ENCODE measurements at regions not wholly inside any gene's neighbourhood (a gene's known extent, or its start where the extent isn't known, plus 50 kb on each side); places are given as distances from the start of the nearest gene placed in this dataset.

- Mint-ChIP-seq H3K4me1 (no peaks in the 10 kb centered on the region), H3K4me3 (no peak overlapping the region), H3K27me3 (no peaks in the 10 kb centered on the region), H3K9me3 (ENCODE audit: insufficient read depth) (no peaks in the 10 kb centered on the region), H3K27ac (no peak overlapping the region)
- Histone ChIP-seq H3K27me3 (replicated peaks in 1 of 4; ENCODE audit: control extremely low read depth in 1 of 4, control insufficient read depth in 3 of 4, insufficient read depth in 4 of 4, low read length in 3 of 4) (no peaks in the 10 kb centered on the region), H3K9me3 (ENCODE audit: control extremely low read depth in 1 of 3, control insufficient read depth in 2 of 3, insufficient read depth in 1 of 3, low read length in 2 of 3) (no peaks in the 10 kb centered on the region), H3K36me3 (replicated peaks in 1 of 2; ENCODE audit: control extremely low read depth in 1 of 2, control insufficient read depth in 1 of 2, extremely low read depth in 1 of 2, insufficient read depth in 2 of 2, low read length in 1 of 2) (no peaks in the 10 kb centered on the region), H3K4me3 (ENCODE audit: control extremely low read depth in 1 of 5, extremely low read depth in 1 of 5, insufficient read depth in 1 of 5, low read depth in 2 of 5, low read length in 4 of 5) (no peak overlapping the region), H2AFZ (ENCODE audit: insufficient read depth, low read depth, low read length, poor library complexity, severe bottlenecking) (no peak overlapping the region), H3K9ac (ENCODE audit: low read length) (no peak overlapping the region), H3K27ac (ENCODE audit: low read length in 2 of 2) (no peak overlapping the region), H4K20me1 (ENCODE audit: control insufficient read depth, insufficient read depth, low read length, poor library complexity, severe bottlenecking) (no peaks in the 10 kb centered on the region), H3K4me1 (ENCODE audit: control insufficient read depth in 2 of 2, insufficient read depth in 2 of 2, low read length in 2 of 2) (no peaks in the 10 kb centered on the region), H3K4me2 (replicated peaks; ENCODE audit: low read depth, low read length, poor library complexity, severe bottlenecking) (no peak overlapping the region), H3K79me2 (ENCODE audit: control insufficient read depth, insufficient read depth, low read length) (no peaks in the 10 kb centered on the region)
- WGBS (ENCODE audit: insufficient coverage) = 96% methylated on average over 8 of the region's 8 CpGs
- DNase-seq = no peak
- ChIA-PET CTCF (no interaction called here), POLR2A (no interaction called here)
- intact Hi-C loops (cut with micrococcal nuclease) = no loop called here
- TF ChIP-seq, protein P1, sequence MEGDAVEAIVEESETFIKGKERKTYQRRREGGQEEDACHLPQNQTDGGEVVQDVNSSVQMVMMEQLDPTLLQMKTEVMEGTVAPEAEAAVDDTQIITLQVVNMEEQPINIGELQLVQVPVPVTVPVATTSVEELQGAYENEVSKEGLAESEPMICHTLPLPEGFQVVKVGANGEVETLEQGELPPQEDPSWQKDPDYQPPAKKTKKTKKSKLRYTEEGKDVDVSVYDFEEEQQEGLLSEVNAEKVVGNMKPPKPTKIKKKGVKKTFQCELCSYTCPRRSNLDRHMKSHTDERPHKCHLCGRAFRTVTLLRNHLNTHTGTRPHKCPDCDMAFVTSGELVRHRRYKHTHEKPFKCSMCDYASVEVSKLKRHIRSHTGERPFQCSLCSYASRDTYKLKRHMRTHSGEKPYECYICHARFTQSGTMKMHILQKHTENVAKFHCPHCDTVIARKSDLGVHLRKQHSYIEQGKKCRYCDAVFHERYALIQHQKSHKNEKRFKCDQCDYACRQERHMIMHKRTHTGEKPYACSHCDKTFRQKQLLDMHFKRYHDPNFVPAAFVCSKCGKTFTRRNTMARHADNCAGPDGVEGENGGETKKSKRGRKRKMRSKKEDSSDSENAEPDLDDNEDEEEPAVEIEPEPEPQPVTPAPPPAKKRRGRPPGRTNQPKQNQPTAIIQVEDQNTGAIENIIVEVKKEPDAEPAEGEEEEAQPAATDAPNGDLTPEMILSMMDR (IDR thresholded peaks at IDR 0.05) = no peak
- TF ChIP-seq EZH2 (IDR thresholded peaks at IDR 0.05; ENCODE audit: borderline replicate concordance, insufficient read depth, low read depth, low read length, poor library complexity, severe bottlenecking) = no peak
- ATAC-seq (ENCODE audit: low read depth) = no peak
Observed at GRCh38 chr2:120824246-120824645, 88.6 kb downstream of the GLI2 start.

GRCh38 chr2:120825370-120826259 is 89.9 kb downstream of the GLI2 start:
- H3K36me3 ChIP-seq (replicated peaks in 1 of 2; ENCODE audit: control extremely low read depth in 1 of 2, control insufficient read depth in 1 of 2, extremely low read depth in 1 of 2, insufficient read depth in 2 of 2, low read length in 1 of 2) = no peaks in the 10 kb centered on the region
- ChIA-PET CTCF (no interaction called here), POLR2A (no interaction called here)

More at GRCh38 chr2:120825370-120826259, 89.9 kb downstream of the GLI2 start:
- ATAC-seq (ENCODE audit: low read depth) (no peak), DNase-seq (no peak)
- Histone ChIP-seq H3K79me2 (ENCODE audit: control insufficient read depth, insufficient read depth, low read length) (no peaks in the 10 kb centered on the region), H3K4me2 (replicated peaks; ENCODE audit: low read depth, low read length, poor library complexity, severe bottlenecking) (no peak overlapping the region), H2AFZ (ENCODE audit: insufficient read depth, low read depth, low read length, poor library complexity, severe bottlenecking) (no peak overlapping the region), H4K20me1 (ENCODE audit: control insufficient read depth, insufficient read depth, low read length, poor library complexity, severe bottlenecking) (no peaks in the 10 kb centered on the region), H3K4me1 (ENCODE audit: control insufficient read depth in 2 of 2, insufficient read depth in 2 of 2, low read length in 2 of 2) (no peaks in the 10 kb centered on the region), H3K4me3 (ENCODE audit: control extremely low read depth in 1 of 5, extremely low read depth in 1 of 5, insufficient read depth in 1 of 5, low read depth in 2 of 5, low read length in 4 of 5) (no peak overlapping the region), H3K9me3 (ENCODE audit: control extremely low read depth in 1 of 3, control insufficient read depth in 2 of 3, insufficient read depth in 1 of 3, low read length in 2 of 3) (no peaks in the 10 kb centered on the region), H3K27ac (ENCODE audit: low read length in 2 of 2) (no peak overlapping the region), H3K27me3 (replicated peaks in 1 of 4; ENCODE audit: control extremely low read depth in 1 of 4, control insufficient read depth in 3 of 4, insufficient read depth in 4 of 4, low read length in 3 of 4) (no peaks in the 10 kb centered on the region), H3K9ac (ENCODE audit: low read length) (no peak overlapping the region)
- no peak for TF ChIP-seq EZH2 (IDR thresholded peaks at IDR 0.05; ENCODE audit: borderline replicate concordance, insufficient read depth, low read depth, low read length, poor library complexity, severe bottlenecking)
- TF ChIP-seq, protein P1 (IDR thresholded peaks at IDR 0.05) = no peak
- Mint-ChIP-seq H3K27ac (no peak overlapping the region), H3K9me3 (ENCODE audit: insufficient read depth) (no peaks in the 10 kb centered on the region), H3K27me3 (no peaks in the 10 kb centered on the region), H3K4me3 (no peak overlapping the region), H3K4me1 (no peaks in the 10 kb centered on the region)
- WGBS (ENCODE audit: insufficient coverage) = 91% methylated on average over 13 of the region's 13 CpGs
- intact Hi-C loops (cut with micrococcal nuclease) = no loop called here

Data from B cell (primary cell).